Kidney glomerular epithelial cell (primary cell): ENCODE measurements at regions not wholly inside any gene's neighbourhood (a gene's known extent, or its start where the extent isn't known, plus 50 kb on each side); places are given as distances from the start of the nearest gene placed in this dataset.
"Not testable (repeated sequence)": the region's sequence is repeated elsewhere in the genome, so short reads cannot be mapped to it uniquely, and the experiment has no call there.

Experiments
- DNase-seq: peaks from one replicate; lab custom pipeline; 2025; lab: John Stamatoyannopoulos, UW

GRCh38 chr6:113707194-113707593, 150.0 kb upstream of the MARCKS start:
- no peak for DNase-seq

DNA sequence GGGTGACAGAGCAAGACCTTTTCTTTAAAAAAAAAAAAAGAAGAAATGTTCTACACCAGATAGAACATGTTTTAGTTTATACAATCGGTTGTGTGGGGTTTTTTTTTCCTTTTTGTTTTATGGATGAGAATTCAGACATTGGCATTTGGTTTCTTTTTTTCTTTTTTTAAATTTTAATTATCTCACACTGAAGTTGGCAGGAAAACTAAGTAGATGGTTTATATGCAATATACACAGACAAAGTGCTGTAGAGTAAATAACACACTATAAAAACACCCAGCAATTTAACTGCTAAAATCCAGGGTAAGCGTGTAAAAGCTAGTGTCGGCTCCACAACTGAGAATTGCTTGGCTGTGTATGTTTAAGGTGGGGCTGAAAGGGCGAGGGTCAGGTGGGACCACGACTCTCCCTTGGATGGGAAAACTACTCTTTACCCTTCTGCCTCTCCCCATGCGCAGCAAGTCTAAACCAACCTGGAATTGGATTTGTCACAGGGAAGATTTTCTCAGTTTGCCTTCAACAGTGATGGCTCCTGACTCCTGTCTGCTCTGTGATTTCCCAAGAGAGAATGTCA, 147.1 kb upstream of the MARCKS start:
- no peak for DNase-seq

DNA sequence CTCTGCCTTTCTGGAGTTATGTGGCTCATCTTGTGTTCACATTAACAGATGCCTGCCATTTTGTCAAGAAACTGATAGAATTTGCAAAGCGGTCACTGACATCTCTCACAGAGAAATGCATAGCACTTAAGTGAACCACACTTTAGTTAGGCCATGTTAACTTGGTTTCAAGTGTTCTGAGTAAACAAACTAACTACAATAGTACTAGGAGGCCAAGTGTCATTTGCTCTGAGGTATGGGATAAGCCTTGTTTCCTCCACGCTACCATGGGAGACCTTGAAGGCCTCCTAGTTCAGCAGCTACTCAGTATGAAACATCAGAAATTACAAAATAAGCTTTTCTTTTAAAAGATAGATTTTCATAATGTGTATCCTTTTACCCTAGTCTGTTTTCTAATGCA, 143.5 kb upstream of the MARCKS start:
- no peak for DNase-seq

- DNase-seq = no peak
These were observed 138.6 kb upstream of the MARCKS start for GRCh38 chr6:113718588-113718987.

GRCh38 chr6:113719064-113719463, 138.1 kb upstream of the MARCKS start:
- DNase-seq = no peak

- no peak for DNase-seq
These were observed 137.6 kb upstream of the MARCKS start for GRCh38 chr6:113719545-113719944.

DNA sequence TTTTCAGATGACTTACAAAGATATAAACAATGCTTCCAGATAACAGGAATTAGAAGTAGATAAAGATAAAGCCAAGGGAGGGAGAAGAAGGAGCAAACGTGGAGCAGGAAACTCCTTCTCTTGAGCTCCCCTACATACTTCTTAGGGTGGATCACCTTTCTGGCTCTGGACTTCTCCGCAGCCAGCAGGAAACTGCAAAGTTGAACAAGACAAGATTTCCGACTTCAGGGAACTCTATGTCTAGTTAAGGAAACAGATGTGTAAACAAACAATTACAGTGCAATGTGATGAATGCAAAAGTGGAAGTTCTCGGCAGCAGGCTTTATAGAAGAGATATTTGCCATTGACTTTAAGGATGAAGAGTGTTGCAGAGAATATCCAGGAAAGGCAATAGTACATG, 134.0 kb upstream of the MARCKS start:
- DNase-seq = no peak

GRCh38 chr6:113724927-113725326, 132.2 kb upstream of the MARCKS start:
- not testable (repeated sequence) for DNase-seq

- DNase-seq = no peak
These were observed 125.6 kb upstream of the MARCKS start for GRCh38 chr6:113731541-113731940.

DNA sequence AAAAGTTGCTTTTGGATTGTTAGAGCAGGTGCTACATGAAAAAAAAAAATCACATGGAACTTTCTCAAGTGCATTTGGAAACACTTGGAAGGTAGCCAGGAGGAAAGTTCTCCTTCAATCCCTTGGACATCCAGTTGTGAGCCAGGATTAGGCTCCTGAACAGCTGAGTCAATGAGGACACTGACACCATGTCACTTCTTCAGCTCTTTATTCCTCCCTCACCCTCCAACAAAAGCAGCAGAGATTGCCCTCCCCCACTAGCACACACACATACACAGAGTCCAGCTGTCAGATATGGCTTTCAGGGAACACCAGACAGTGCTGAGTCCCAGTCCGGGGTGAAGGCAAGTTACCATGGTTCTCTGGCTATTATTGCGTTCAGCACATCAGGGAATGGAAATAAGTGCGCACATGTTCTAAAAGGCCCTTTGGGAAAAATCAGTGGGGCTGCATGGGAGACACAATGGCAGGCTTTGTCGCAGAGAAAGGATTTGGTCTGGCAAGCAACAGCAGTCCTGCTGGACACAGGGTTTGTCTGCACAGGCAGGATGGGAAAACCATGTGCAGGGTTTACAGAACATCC, 124.7 kb upstream of the MARCKS start:
- no peak for DNase-seq

DNA sequence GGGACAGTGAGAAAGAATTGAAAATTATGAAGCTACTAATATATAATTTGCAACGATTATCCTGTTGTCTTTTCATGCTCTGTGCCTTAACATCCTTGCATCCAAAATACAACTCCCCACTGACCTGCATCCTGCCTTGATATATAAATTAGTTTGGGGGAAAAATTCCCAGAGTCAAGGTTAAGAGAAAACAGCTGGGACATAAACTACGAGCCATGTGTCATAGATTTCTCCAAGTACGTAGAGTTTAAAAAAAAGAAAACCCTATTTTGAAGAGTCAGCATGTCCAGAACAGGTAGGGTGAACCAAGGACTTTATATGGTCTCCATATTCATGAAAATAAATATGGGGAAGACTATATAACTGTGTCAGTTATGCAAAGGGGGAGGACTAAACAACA, 123.8 kb upstream of the MARCKS start:
- DNase-seq = no peak

DNA sequence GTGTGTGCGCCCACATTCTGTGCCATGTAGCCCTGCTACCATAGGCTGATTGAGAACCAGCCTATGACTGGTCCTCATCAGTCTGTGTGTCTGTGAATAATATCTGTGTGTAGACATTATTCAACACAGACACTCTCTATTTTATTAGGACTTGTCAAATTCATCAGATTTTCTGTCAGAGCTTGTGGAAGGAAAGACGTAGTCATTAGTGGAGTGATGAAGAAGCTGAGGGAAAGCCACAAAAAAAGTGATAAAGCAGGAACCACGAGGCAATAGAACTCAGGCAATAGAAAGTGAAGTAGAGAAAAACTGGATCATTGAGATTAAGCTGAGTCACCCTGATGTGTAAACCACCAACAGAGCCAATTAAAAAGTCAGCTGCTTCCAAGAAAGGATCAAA, 122.2 kb upstream of the MARCKS start:
- DNase-seq = no peak

- DNase-seq = no peak
These were observed 121.7 kb upstream of the MARCKS start for GRCh38 chr6:113735491-113735890.

GRCh38 chr6:113736978-113737377, 120.2 kb upstream of the MARCKS start:
- no peak for DNase-seq

DNA sequence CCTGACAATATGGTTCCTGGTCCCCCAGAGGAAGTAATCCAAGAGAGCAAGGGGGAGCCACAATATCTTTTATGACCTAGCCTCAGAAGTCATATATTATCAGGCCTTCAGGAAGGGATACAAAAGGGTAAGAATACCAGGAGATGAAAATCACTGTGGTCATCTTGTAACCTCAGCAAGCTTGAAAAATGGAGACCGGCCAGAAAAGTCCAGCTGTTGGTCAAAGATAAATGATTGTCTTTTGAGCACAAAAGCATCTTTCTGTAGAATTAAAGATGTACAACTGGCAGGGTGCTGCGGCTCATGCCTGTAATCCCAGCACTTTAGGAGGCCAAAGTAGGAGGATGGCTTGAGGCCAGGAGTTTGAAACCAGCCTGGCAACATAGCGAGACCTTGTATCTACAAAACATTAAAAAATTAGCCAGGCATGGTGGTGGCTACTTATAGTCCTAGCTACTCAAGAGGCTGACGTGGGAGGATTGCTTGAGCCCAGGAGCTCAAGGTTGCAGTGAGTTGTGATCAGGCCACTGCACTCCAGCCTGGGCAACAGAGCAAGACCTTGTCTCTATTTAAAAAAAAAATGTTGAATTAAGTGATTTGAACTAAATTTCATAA, 118.0 kb upstream of the MARCKS start:
- DNase-seq = no peak

DNA sequence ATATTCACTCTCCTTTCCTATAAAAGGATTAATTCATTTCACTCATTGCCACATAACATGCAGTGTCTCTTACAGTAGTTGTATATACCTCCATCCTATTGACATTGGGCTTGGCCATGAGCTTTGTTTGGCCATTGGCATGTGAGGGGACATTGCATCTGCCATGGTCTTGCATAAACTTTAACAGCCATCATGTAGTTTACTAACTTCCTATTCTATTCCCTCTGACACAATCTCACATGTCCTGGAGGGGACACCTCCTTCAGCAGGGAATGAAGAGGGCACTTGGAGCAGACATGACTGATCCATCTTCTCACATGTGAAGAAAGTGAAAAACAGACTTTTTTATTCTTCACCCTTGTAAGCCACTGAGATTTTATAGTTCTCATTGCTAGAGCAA, 115.5 kb upstream of the MARCKS start:
- no peak for DNase-seq

- DNase-seq = no peak
These were observed 114.8 kb upstream of the MARCKS start for GRCh38 chr6:113742342-113742741.

DNA sequence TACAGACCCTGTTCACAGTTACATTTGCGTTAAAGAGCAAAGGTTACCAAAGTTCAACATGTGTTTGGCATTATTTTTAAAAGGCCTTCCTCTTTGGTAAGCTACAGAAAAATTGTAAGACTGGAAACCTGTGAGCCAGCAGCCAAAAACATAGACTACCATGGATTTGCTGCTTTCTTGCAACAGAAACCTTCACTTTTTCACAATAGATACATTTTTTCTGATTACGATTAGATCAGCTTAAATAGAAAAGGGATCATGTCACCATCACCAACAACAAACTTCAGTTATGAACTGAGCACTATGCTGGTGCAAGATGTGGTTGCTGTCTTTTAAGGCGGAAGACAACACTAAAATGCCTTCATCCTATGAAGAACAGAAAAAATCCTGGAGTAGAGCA, 112.3 kb upstream of the MARCKS start:
- no peak for DNase-seq

- DNase-seq = no peak
These were observed 106.8 kb upstream of the MARCKS start for GRCh38 chr6:113750151-113750855.

DNA sequence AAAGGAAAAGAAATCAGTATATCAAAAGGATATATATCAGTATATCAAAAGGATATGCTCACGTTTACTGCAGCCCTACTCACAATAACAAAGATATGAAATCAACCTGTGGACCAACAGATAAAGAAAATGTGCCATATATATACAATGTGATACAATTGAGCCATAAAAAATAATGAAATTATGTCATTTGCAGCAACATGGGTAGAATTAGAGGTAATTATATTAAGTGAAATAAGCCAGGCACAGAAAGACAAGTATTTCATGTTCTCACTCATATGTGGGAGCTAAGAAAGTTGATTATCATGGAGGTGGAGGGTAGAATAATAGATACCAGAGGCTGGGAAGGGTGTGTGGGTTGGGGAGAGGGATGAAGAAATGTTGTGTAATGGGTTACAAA, 102.9 kb upstream of the MARCKS start:
- DNase-seq = no peak

DNA sequence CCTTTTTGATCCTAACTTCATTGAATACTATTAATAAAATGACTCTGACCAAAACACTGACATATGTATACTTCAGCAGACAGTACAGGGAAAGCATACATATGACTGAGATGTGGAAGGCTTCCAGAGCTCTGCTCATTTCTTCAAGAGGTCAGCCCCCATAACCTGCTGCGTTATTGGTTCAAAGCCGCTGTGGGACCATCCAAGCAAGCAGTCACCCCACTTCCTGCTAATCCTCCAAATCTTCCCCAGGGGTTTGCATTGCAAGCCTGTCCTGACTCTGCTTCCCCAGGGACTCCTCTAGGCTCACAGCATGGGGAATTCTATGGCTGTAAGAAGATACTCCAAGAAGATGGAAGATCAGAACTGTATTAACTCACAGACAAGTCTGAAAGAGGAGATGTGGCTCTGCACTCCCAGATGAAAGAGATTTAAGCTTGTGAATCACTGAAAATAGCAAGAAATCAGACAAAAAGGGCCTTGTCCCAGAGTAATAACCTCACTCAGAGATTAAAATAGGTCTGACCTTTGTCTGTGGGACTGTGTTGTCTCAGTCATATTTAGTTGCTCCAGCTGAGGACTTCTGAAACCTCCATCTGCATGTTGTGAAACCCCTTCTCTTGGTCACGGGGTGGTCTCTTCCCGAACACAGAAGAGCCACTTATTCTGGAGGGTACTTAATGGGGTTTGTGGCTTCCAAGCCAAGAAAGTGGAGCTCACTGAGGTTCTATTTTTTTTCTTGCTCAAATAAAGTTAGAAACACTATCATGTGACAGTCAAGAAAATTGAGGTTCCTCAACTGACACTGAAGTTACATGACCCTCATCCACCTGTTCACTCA, 101.5 kb upstream of the MARCKS start:
- no peak for DNase-seq

- DNase-seq = no peak
These were observed 100.9 kb upstream of the MARCKS start for GRCh38 chr6:113756290-113756665.
